HG03575 (cell line): ENCODE measurements at regions not wholly inside any gene's neighbourhood (a gene's known extent, or its start where the extent isn't known, plus 50 kb on each side); places are given as distances from the start of the nearest gene placed in this dataset.

Experiments used
- ATAC-seq: cut with Tn5 transposase; IDR thresholded peaks from one replicate; pipeline ENCODE4 v1.9.1; 2021; ENCODE audit not compliant: unreplicated experiment, insufficient number of reproducible peaks, low FRiP score; ENCODE audit errors: extremely low read depth

DNA sequence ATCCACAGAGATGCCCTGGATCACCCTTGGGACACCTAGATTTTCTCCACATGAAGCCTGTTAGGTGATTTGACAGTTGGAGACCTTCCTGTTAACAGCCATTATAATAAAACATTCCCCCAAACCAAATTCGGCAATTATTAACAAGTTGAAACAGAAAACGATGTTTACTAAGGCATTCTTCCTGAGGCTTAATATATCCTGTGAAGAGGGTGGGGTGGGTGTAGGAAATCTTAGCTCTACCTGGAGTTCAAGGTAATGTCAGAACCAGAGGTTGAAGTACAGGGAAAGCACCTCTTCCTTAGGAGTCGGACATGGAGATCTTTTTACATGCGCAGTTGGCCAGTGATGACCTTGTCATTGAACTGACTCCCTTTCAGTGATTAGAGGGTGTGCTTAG lies 143.0 kb downstream of the FGF9 start:
- no peak for ATAC-seq

DNA sequence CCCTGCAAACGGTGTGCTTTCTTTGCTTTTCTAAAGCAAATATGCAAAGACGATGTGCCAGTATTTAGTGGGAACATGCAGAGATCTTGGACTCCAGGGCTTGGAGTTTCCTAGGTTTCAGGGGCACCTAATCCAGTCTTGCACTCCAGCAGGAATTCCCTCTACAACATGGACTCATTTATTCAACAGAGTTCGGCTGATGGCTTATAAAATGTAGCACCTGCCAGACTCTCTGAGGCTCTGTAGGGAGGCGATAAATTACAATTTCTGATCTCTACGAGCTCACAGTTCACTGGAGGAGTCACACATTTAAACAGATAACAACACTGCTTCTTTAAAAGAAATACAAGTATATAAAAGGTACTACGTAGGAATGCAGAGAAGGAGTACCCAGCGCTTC lies 143.7 kb downstream of the FGF9 start:
- ATAC-seq, result no peak

DNA sequence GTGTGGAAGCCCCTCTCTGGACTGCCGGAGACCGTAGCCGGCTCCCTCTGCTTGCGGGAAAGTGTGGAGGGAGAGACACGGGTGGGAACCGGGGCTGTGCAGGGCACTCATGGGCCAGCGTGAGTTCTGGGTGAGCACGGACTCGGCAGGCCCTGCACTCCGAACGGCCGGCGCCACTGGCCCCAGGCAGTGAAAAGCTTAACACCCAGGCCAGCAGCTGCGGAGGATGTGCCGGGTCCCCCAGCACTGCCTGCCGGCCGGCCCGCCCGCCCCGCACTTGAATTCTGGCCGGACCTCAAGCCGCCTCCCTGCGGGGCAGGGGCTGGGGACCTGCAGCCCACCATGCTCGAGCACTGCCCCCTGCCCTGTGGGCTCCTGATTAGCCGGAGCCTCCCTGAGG lies 147.0 kb downstream of the FGF9 start:
- no peak for ATAC-seq

DNA sequence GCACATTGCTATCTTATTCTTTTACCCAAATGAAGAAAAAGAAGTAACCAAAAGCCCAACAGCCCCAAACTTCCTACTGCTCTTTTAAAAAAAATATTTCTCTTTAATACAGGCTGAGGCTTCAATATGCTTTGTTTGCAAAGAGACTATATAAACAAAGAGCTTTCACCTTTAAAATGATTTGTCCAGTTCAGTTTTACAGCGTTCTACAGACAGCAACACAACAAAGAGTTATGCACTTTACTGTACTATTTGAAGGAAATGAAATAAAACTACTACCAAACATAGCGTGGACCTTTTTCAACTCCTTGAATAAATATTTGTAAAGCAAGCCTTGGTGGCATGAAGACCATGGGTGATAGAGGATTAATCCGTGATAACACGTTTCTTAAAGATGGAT lies 151.2 kb downstream of the FGF9 start:
- no peak for ATAC-seq

DNA sequence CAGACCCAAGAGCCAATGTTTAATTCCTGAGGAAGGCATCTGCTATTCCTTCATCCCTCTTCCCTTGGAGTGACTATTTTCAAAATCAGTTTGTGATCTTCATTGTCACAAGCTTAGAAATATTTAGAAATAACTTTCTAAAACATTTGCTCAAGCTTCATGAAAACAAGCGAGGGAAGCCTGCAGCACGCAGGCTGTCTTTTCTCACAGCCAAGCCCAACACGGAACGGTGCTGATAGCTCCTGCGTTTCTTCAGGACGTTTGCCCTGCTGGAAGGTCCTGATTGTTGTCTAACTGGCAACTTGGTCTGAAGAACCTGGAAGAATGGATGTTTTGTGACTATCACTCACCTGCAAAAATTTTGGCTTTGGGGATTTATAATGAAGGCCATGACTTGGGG lies 152.5 kb downstream of the FGF9 start:
- no peak for ATAC-seq

DNA sequence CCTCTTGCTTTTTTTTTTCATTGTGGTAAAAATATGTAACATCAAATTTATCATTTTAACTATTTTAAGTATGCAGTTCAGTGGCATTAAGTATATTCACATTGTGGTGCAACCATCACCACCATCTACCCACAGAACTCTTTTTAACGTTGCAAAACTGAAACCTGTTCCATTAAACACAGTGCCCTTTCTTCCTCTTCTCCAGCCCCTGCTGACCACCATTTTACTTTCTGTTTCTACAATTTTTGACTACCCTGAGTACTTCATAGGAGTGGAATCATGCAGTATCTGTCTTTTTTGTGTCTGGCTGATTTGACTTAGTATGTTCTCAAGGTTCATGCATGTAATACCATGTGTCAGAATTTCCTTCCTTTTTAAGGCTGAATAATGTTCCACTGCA lies 153.1 kb downstream of the FGF9 start:
- no peak for ATAC-seq

DNA sequence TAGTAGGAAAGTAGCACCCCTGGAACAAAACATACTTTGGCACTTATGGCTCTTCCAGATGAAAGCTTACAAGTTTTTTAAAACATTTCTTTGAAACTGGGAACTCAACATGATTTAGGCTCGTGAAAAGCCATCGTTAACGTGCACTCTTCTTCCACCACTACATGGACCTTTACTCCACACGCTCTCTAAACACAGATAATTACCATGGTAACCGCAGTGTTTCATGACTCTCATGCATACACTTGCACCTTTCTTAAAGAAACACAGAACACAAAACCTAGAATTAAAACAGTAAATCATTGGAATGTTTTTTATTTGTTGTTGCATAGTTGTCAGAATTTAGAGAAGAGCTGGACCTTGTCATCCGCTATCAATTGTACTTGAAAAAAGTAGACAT lies 154.3 kb downstream of the FGF9 start:
- ATAC-seq, result no peak

DNA sequence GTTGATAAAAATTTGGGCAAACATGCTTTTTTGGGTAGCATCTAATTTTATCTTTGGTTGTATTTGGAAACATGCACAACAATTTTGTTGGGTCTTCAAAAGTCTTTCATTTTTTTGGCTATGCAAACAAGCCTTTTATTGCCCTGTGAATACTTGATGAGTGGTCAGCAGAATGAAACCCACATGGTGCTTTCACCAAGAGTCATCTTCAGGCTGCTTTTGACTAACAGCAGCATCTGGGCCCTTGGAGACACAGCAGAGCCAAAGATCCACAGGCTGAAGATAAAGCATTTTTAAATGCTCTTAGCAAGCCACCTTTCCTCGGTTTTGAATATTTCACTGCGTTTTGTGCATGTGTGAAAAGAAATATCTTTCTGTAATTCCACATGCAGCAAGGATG lies 154.9 kb downstream of the FGF9 start:
- ATAC-seq, result no peak

DNA sequence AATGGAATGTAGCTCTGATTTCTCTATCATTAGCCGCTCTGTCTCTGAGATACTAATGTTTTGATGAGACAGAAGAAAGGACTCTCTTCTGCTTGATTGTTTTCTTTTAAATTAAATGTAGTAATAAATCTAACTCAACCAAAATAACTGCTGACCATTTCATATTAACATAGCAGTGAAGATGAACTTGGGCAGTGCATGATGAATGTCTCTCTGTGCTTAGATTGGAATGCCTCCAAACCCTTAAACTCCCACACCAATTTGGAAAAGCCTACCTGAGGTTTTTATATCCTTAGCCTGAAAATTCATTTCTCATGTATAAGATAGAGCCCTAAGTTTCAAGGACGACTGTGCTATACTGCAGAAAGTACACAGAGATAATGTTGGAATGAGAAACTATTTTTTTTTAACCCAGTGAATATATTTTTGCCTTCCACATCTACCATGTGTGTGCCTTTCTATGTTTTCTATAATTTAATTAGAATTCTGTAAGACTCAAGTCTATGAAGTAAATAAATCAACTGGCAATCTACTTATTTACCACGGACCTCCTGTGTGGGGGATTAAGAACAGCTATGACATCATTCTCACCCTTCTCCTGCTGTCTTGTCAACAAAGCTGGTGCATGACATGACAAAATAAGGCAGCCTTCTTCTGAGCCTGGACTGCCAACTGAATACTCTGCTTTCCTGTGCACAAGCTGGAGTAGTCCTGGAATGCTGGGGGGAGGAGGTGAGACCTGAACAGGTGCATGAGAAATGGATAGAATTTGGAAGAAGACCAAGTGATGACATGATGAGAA lies 155.5 kb downstream of the FGF9 start:
- ATAC-seq, result no peak

DNA sequence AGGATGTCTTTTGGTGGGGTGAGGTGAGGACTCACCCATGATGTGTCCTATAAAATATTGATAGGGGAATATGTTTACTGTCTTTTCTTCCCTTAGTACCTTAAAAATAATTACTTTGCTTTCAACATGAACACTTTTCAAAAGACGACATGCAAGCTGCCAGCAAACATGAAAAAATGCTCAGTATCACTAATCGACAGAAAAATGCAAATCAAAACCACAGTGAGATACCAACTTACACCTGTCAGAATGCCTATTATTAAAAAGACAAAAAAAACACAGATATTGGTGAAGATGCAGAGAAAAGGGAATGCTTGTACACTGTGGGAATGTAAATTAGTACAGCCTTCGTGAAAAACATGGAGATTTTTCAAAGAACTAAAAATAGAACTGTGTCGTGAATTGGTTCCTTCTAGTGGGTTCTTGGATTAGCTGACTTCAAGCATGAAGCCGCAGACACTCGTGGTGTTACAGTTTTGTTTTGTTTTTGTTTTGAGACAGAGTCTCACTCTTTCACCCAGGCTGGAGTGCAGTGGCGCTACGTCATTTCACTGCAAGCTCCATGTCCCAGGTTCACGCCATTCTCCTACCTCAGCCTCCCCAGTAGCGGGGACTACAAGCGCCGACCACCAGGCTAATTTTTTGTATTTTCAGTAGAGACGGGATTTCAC lies 160.9 kb downstream of the FGF9 start:
- ATAC-seq, result no peak

DNA sequence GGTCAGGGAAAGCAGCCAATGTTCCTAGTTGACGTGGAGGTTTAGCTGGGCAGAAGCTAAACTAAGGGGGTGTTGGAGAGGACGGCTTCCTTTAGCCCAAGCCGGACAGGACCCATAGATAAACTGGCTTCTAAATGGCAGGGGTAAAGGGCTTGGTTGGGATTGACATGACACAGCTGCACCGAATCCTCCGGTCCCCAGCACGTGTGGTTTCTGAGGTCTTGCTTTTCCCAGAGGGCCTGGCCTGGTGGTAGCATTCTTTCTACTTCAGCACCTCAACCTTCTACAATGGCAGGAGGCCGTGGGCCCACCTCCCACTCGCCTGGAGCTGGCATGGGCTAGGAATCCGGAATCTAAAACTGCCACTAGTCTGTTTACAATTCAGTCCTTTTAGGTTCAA lies 163.0 kb downstream of the FGF9 start:
- no peak for ATAC-seq

DNA sequence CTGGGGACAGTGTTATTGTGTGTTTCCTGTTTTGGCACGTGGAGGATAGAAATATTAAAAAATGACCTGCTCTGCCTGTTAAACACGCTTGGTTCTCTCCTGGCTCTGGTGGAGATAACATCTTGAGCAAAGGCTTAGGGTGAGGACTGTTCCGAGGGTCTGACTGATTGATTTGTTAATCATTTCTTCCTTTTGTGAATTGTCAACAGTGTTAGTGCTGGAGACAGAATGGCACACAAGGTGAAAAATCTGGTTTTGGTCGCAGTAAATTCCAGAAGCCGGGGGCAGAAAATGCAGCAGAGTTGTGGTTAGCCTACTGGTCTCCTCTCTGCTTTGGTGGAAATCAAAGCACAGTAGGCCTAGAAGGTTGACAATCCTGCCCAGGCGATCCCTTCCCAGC lies 163.6 kb downstream of the FGF9 start:
- ATAC-seq, result no peak

DNA sequence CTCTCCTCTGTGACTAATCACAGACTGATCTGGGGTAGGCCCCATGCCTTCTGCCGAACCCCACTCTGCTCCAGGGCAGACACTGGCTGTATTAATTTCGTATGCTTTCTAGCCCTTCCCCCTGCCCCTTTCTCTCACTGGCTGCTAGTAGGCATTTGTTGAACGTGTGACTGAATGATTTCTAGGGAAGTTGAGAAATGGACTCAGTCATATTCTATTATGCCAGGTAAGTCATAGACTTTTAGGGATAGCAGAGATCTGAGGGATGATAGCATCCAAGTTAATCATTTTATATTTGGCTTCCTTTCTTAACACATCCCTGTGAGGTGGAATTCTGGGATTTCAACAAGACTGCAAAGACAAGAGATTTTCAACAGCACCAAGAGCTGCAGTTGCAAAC lies 166.4 kb downstream of the FGF9 start:
- no peak for ATAC-seq

DNA sequence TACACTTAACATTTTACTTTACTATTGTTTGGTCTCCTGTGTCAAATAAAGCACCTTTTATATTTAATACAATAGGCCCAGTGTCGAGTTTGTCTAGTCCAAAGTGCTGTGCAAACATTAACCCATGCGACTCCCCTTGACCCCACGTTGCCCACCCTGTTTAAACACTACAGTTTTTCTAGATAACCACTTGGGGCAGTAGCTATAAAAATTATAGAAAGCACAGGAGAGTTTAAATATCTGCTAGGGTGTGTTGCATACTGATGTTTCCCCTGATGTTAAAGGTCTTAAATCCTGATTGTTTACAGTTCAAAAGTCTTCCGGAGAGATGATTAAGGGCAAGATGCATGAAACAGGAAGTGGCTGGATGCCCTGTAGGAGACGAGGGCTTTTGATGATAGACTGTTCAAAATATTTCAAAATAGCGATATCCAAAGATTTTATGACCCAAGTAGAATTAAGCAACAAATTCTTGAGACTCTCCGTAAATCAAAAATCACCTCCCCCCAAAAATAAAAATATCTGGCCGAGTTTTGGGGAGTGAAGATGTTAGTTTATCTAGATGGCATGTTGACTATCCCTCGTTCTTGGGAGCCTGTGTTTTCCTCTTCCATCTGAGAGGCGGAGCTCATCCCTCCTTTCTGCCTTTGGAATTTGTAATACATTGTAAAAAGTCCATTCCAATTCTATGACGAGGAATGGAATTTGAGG lies 167.1 kb downstream of the FGF9 start:
- ATAC-seq, result no peak

DNA sequence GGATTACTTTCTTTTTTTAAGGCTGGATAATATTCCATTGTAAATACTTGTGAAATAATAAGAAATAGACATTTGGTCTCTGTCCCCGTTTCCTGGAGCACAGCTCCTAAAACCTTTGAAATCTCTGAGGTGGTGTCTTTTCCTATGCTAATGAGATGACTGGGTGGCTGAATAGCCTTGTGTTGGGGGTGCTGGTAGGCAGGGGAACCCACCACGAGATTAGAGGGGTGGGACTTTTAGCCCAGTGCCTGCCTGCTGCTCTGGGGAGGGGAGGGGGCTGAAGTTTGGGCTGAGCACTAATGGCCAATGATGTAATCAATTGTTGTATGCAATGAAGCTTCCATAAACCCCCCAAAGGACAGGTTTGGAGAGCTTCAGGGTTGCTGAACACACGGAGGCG lies 175.7 kb downstream of the FGF9 start:
- no peak for ATAC-seq

DNA sequence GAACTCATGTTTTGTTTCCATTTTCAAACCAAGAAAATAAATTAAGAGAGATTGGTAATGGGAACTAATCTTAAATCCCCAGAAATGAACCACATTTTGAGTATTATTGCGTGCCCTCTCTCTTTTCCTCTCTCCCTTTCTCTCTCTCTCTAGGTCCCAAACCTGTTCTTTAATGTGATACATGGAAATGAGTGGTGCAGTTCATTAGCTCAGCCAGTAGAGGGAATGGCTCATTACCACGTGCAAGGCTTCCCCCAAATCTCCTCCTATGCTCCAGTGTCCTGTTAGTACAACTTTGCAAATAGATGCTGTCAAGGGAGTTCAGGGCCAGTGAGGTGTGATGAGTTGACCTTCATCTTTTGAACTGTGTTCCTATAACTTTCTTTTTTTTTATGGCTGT lies 178.4 kb downstream of the FGF9 start:
- peak; percentile 77 for ATAC-seq

DNA sequence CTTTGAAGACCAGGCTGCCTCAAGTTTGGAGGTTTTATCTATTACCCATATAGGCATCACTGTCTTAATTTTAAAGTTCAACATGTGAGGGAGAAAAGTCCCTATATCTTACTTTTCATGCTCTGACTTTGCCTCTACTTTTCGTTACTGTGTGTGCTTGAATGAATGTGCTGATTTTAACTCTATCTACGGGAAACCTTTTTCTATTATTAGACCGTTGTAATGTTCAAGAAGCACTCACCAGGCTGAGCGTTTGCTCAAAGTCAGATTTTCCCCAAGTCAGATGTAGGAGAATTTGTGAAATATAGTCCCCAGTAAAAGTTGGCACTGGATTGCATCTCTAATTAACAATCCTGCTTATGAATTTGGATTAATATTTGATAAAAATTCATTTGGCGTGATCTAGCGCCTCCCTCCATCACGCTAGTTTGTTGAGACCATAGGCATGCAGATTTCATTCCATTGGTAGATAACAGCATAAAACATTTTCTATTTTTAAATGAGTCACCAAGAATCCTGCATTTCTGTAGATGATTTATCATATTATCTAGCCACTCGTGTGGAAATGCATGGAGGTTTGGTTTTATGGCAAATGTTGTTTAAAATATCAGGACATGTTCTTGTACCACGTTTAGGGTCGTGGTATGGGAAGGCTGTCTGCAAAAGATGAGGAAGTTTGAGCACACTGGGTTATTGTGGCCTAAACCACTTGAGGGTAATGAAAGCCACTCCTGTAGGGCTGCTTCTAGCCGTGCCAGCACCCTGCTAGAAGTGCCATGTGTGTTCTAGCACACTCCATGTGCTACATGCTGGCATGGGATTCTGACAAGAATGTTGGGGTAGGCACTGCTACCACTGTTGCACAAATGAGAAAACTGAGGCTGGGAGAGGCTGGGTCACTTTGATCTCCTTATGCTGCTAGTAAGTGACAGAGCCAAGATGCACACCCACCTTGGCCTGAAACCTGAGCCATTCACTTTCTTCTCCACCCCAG lies 179.4 kb downstream of the FGF9 start:
- no peak for ATAC-seq

DNA sequence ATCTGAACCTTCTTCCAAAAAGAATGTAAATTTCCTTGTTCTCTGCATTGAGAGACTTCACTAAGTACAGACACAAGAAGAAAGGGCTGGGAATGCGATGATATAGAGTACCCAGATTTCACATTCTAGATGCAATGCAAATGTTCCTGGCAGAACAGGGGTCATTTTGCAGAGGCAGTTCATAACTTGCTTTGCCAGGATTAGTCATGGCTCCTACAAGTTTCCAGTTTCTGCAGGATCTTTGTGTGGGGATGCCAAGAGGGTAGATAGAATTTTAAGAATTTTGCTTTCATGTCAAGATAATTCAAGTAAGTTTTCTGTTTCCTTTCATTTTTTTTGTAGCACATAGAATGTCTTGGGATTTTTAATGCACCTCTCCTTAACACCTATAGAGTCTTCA lies 181.2 kb downstream of the FGF9 start:
- no peak for ATAC-seq

DNA sequence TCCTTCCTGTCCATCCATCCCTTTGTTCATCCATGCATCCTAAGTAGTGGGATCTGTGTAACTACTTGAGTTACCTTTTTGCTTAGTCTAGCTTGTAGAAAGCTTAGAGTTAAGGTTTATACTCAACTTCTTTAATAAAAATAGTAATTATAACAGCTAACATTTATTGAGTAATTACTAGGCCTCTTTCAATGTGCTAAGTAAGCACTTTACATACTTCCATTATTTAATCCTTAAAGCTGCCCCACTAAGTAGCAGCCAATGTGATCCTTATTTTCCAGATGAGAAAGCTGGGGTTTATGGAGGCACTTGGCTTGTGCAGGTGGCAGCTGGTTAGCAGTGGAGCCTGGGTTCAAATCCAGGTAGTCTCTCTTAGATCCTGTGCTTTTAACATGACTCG lies 182.9 kb downstream of the FGF9 start:
- ATAC-seq, result no peak
